Transverse colon (tissue), 4 donors: ENCODE measurements at regions not wholly inside any gene's neighbourhood (a gene's known extent, or its start where the extent isn't known, plus 50 kb on each side); places are given as distances from the start of the nearest gene placed in this dataset.

Source experiments
- EP300 ChIP-seq: sonication (generic); formaldehyde crosslinking; IDR thresholded peaks from one replicate; pipeline ENCODE4 v1.6.1; 2017; ENCODE audit warnings: antibody characterized with exemption, low read depth
- POLR2A ChIP-seq: fragments of 450-650 bp; IDR thresholded peaks from one replicate; pipeline ENCODE4 v1.6.1; 2016; ENCODE audit warnings: antibody characterized with exemption, mild to moderate bottlenecking, moderate library complexity
- POLR2AphosphoS5 ChIP-seq, 3 donors: sonication (generic); formaldehyde crosslinking; IDR thresholded peaks; one replicate each; pipeline ENCODE4 v1.6.1; 2016; ENCODE audit warnings: antibody characterized with exemption in 3 of 3
- TF ChIP-seq, protein P1 (sequence below), 5 experiments: fragments of 200-600 bp in 3 of 5; fragments of 450-650 bp in 2 of 5; sonication (generic) in 3 of 5; IDR thresholded peaks; 1 replicate in 2 of 5; 2 replicates in 3 of 5; pipeline ENCODE4 v1.5.1; 2016 to 2017; ENCODE audit warnings: antibody characterized with exemption in 5 of 5, inconsistent platforms in 3 of 5, mild to moderate bottlenecking in 2 of 5, moderate library complexity in 1 of 5

DNA sequence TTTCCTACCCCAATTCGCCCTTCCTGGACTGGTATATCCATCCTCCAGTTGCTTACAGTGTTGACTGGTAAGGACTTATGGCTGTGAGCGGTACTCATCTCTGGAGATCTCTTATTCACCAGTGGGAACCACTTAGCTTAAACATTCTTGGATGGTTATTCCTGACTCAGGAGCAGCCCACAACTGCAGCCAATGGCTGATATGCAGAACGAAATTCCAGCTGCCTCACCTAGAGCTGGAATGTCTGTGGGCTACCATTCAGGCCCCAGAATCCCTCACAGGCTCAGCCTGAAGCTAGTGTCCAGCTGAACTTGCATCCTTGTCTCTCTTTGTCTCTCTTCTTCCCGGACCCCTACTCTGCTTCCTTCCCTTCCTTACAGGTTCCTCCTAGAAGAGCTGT lies 138.9 kb upstream of the SMIM31 start:
- TF ChIP-seq, protein P1, sequence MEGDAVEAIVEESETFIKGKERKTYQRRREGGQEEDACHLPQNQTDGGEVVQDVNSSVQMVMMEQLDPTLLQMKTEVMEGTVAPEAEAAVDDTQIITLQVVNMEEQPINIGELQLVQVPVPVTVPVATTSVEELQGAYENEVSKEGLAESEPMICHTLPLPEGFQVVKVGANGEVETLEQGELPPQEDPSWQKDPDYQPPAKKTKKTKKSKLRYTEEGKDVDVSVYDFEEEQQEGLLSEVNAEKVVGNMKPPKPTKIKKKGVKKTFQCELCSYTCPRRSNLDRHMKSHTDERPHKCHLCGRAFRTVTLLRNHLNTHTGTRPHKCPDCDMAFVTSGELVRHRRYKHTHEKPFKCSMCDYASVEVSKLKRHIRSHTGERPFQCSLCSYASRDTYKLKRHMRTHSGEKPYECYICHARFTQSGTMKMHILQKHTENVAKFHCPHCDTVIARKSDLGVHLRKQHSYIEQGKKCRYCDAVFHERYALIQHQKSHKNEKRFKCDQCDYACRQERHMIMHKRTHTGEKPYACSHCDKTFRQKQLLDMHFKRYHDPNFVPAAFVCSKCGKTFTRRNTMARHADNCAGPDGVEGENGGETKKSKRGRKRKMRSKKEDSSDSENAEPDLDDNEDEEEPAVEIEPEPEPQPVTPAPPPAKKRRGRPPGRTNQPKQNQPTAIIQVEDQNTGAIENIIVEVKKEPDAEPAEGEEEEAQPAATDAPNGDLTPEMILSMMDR (IDR thresholded peaks at IDR 0.05) = no peak
- TF ChIP-seq POLR2A (no peak), EP300 (no peak), POLR2AphosphoS5 (IDR thresholded peaks at IDR 0.05) (no peak)
